ENCODE measurements at regions not wholly inside any gene's neighbourhood (a gene's known extent, or its start where the extent isn't known, plus 50 kb on each side); places are given as distances from the start of the nearest gene placed in this dataset.

DNA sequence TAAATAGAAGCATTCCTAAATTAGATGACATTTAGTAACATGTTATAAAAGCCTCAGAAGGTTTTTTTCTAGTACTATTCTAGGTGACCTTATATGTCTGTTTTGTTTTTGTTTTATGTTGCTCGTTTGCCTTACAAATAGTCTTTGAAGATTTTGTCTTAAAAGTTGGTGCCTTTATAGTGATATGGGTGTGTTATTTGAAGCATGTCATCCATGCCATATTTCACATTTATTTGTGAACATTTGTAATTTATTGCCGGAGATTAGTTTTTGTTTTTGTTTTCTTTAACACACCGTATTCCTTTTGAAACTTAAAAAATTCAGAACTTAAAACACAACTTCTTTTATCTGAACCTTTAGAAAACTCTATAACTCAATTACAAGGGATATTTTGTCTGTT lies 422.8 kb upstream of the PCDH9 start:
- H3K27me3 ChIP-seq (replicated peaks; ENCODE audit: insufficient read depth), result no peaks in the 10 kb centered on the region
- no peaks in the 10 kb centered on the region for H3K36me3 ChIP-seq (ENCODE audit: low read depth)
- no peaks in the 10 kb centered on the region for H3K9me3 ChIP-seq (ENCODE audit: low read depth)
- TF ChIP-seq EZH2 (IDR thresholded peaks at IDR 0.05; ENCODE audit: insufficient read depth, poor library complexity, severe bottlenecking), result no peak
- TF ChIP-seq EZH2phosphoT487 (IDR thresholded peaks at IDR 0.05; ENCODE audit: insufficient read depth, low read depth), result no peak
- H2AFZ ChIP-seq, result no peak overlapping the region
- H3K9me2 ChIP-seq (ENCODE audit: insufficient read depth), result no peaks in the 10 kb centered on the region
- no peaks in the 10 kb centered on the region for H4K20me1 ChIP-seq (ENCODE audit: insufficient read depth)
- no peaks in the 10 kb centered on the region for H3K79me2 ChIP-seq (ENCODE audit: insufficient read depth)
- no peak overlapping the region for H3K4me3 ChIP-seq
- no peaks in the 10 kb centered on the region for H3F3A ChIP-seq (ENCODE audit: insufficient read depth)
- H3K27ac ChIP-seq, result no peak overlapping the region
- no peak overlapping the region for H3K4me2 ChIP-seq (ENCODE audit: unreplicated experiment)
- no peak for DNase-seq
- H3K4me1 ChIP-seq (ENCODE audit: insufficient read depth), result no peaks in the 10 kb centered on the region
- 36 to 48% methylated on average over 3 of the region's 3 CpGs for WGBS, 2 experiments (ENCODE audit: low coverage in 1 of 2, low lambda C conversion rate in 2 of 2, missing lambda C conversion rate in 2 of 2)
- in situ Hi-C loops (cut with MboI), result no loop called here
- no peak overlapping the region for H3K9ac ChIP-seq

DNA sequence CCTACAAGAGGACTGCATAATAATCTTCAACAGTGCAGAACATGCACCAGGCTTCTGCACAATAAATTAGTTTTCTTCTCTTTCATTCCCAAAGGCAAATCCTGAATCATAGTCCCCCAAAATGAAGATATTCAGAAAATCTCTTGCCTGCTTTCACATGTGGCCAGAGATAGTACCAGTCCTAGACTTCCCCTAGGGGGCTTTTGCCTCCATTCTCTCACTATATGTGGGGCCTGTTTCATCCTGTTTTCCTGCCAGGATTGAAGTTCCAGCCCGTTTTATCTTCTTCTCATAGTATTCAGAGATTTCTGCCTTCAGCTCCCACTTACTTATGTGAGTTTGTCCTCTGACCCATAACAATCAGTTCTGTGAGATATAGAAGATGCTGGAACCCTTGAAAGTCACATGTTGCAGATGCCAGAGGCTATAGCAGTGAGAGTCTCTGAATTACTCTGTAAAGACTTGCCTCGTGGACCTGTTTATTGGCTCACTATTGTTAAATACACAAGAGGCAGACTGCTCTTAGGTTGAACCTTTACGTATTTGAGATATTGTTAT lies 421.9 kb upstream of the PCDH9 start:
- Histone ChIP-seq H3K4me2 (ENCODE audit: unreplicated experiment) (no peak overlapping the region), H3K79me2 (ENCODE audit: insufficient read depth) (no peaks in the 10 kb centered on the region), H2AFZ (no peak overlapping the region), H3K9me3 (ENCODE audit: low read depth) (no peaks in the 10 kb centered on the region), H4K20me1 (ENCODE audit: insufficient read depth) (no peaks in the 10 kb centered on the region), H3K9ac (no peak overlapping the region), H3K4me1 (ENCODE audit: insufficient read depth) (no peaks in the 10 kb centered on the region), H3F3A (ENCODE audit: insufficient read depth) (no peaks in the 10 kb centered on the region), H3K27me3 (replicated peaks; ENCODE audit: insufficient read depth) (no peaks in the 10 kb centered on the region), H3K9me2 (ENCODE audit: insufficient read depth) (no peaks in the 10 kb centered on the region), H3K27ac (no peak overlapping the region), H3K4me3 (no peak overlapping the region), H3K36me3 (ENCODE audit: low read depth) (no peaks in the 10 kb centered on the region)
- TF ChIP-seq EZH2 (IDR thresholded peaks at IDR 0.05; ENCODE audit: insufficient read depth, poor library complexity, severe bottlenecking) (no peak), EZH2phosphoT487 (IDR thresholded peaks at IDR 0.05; ENCODE audit: insufficient read depth, low read depth) (no peak)
- in situ Hi-C loops (cut with MboI), result no loop called here
- DNase-seq, result no peak
- 21% methylated on average over 3 of the region's 3 CpGs for WGBS, 2 experiments (ENCODE audit: low coverage in 1 of 2, low lambda C conversion rate in 2 of 2, missing lambda C conversion rate in 2 of 2)

DNA sequence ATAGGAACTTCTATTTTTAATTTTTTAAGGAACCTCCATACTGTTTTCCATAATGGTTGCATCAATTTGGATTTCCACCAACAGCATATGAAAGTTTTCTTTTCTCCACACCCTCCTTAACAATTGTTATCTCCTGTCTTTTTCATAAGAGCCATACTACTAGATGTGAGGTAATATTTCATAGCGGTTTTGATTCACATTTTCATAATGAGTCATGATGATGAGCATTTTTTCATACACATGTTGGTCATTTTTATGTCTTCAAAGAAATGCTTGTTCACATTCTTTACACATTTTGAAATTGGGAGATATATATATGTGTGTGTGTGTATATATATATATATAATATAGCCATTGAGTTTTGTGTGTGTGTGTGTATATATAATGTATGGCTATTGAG lies 420.3 kb upstream of the PCDH9 start:
- Histone ChIP-seq H3K4me2 (ENCODE audit: unreplicated experiment) (no peak overlapping the region), H4K20me1 (ENCODE audit: insufficient read depth) (no peaks in the 10 kb centered on the region), H3K36me3 (ENCODE audit: low read depth) (no peaks in the 10 kb centered on the region), H3K27me3 (replicated peaks; ENCODE audit: insufficient read depth) (no peaks in the 10 kb centered on the region), H3K79me2 (ENCODE audit: insufficient read depth) (no peaks in the 10 kb centered on the region), H3K9me2 (ENCODE audit: insufficient read depth) (no peaks in the 10 kb centered on the region), H3K4me1 (ENCODE audit: insufficient read depth) (no peaks in the 10 kb centered on the region), H3K9me3 (ENCODE audit: low read depth) (no peaks in the 10 kb centered on the region), H2AFZ (no peak overlapping the region), H3K9ac (no peak overlapping the region), H3K4me3 (no peak overlapping the region), H3F3A (ENCODE audit: insufficient read depth) (no peaks in the 10 kb centered on the region), H3K27ac (no peak overlapping the region)
- in situ Hi-C loops (cut with MboI), result no loop called here
- DNase-seq, result no peak
- TF ChIP-seq EZH2phosphoT487 (IDR thresholded peaks at IDR 0.05; ENCODE audit: insufficient read depth, low read depth) (no peak), EZH2 (IDR thresholded peaks at IDR 0.05; ENCODE audit: insufficient read depth, poor library complexity, severe bottlenecking) (no peak)
- WGBS, 2 experiments (ENCODE audit: low coverage in 1 of 2, low lambda C conversion rate in 2 of 2, missing lambda C conversion rate in 2 of 2), result 44 to 46% methylated on average over 1 of the region's 1 CpG

DNA sequence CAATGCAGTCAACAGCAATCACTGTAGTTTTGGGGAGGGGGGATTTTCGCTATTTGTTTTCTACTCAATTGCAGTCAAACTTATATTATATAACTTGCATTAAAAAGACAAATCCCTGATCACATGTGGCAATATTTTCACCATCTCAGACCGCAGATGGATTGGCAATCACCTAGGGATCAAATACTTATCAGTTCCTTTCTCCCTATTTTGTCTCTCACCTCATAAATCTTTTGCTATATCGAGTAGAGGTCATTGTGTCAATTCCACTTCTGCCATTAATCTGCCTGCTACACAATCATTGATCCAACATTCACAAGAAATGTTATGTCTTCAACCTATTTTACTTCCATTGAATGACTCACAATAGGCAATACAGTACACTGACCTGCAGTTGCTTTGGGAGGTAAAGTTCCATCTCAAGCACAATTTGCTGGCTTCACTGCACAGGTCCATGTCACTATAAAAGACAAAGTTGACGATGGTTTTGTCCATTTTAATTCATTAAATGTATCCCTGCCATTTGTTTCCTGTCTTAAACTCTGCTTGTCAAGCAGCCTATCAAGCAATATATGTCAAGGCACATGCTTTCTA lies 415.8 kb upstream of the PCDH9 start:
- in situ Hi-C loops (cut with MboI), result no loop called here
- H3K36me3 ChIP-seq (ENCODE audit: low read depth), result no peaks in the 10 kb centered on the region
- no peaks in the 10 kb centered on the region for H3K9me2 ChIP-seq (ENCODE audit: insufficient read depth)
- 4 to 6% methylated on average over 4 of the region's 4 CpGs for WGBS, 2 experiments (ENCODE audit: low coverage in 1 of 2, low lambda C conversion rate in 2 of 2, missing lambda C conversion rate in 2 of 2)
- no peak overlapping the region for H3K9ac ChIP-seq
- no peaks in the 10 kb centered on the region for H4K20me1 ChIP-seq (ENCODE audit: insufficient read depth)
- DNase-seq, result no peak
- no peak overlapping the region for H2AFZ ChIP-seq
- no peak for TF ChIP-seq EZH2 (IDR thresholded peaks at IDR 0.05; ENCODE audit: insufficient read depth, poor library complexity, severe bottlenecking)
- no peak for TF ChIP-seq EZH2phosphoT487 (IDR thresholded peaks at IDR 0.05; ENCODE audit: insufficient read depth, low read depth)
- no peaks in the 10 kb centered on the region for H3F3A ChIP-seq (ENCODE audit: insufficient read depth)
- H3K4me1 ChIP-seq (ENCODE audit: insufficient read depth), result no peaks in the 10 kb centered on the region
- no peaks in the 10 kb centered on the region for H3K79me2 ChIP-seq (ENCODE audit: insufficient read depth)
- no peaks in the 10 kb centered on the region for H3K9me3 ChIP-seq (ENCODE audit: low read depth)
- no peaks in the 10 kb centered on the region for H3K27me3 ChIP-seq (replicated peaks; ENCODE audit: insufficient read depth)
- H3K4me2 ChIP-seq (ENCODE audit: unreplicated experiment), result no peak overlapping the region
- no peak overlapping the region for H3K4me3 ChIP-seq
- no peak overlapping the region for H3K27ac ChIP-seq

Data from GM23248 (cell line).